HFFc6 (cell line): ENCODE measurements at regions not wholly inside any gene's neighbourhood (a gene's known extent, or its start where the extent isn't known, plus 50 kb on each side); places are given as distances from the start of the nearest gene placed in this dataset.

Source experiments
- DNase-seq: peaks from one replicate; pipeline ENCODE4 v3.0.0-alpha.2; 2018
- H3K27ac Mint-ChIP-seq: 2 replicates; pipeline ENCODE4 v1.8.0; 2020; ENCODE audit warnings: mild to moderate bottlenecking, mixed read lengths
- H3K27me3 Mint-ChIP-seq: 2 replicates; pipeline ENCODE4 v1.8.0; 2021; ENCODE audit warnings: mild to moderate bottlenecking, moderate library complexity, mixed read lengths; ENCODE audit not compliant: insufficient read depth
- H3K36me3 Mint-ChIP-seq: 2 replicates; pipeline ENCODE4 v1.8.0; 2021; ENCODE audit warnings: low read depth, mixed read lengths
- H3K4me1 Mint-ChIP-seq: 2 replicates; pipeline ENCODE4 v1.8.0; 2020; ENCODE audit warnings: low read depth, mixed read lengths
- H3K4me3 Mint-ChIP-seq: 2 replicates; pipeline ENCODE4 v1.8.0; 2020; ENCODE audit warnings: mild to moderate bottlenecking, moderate library complexity, mixed read lengths
- H3K9me3 Mint-ChIP-seq: 2 replicates; pipeline ENCODE4 v1.8.0; 2020; ENCODE audit warnings: mild to moderate bottlenecking, mixed read lengths
- TF ChIP-seq, protein P1 (sequence below): fragments of 200-600 bp; sonication (generic); IDR thresholded peaks from 2 replicates; pipeline ENCODE4 v1.5.0; 2021; ENCODE audit warnings: antibody characterized with exemption, mild to moderate bottlenecking

GRCh38 chr20:55583036-55583435 is 422.3 kb downstream of the CBLN4 start:
- Mint-ChIP-seq H3K4me1 (no peaks in the 10 kb centered on the region), H3K36me3 (no peaks in the 10 kb centered on the region), H3K27me3 (no peaks in the 10 kb centered on the region; the same call in 1 of the 2 replicates), H3K9me3 (peaks cover 39% of the 10 kb centered on the region), H3K27ac (no peak overlapping the region), H3K4me3 (no peak overlapping the region)
- TF ChIP-seq, protein P1, sequence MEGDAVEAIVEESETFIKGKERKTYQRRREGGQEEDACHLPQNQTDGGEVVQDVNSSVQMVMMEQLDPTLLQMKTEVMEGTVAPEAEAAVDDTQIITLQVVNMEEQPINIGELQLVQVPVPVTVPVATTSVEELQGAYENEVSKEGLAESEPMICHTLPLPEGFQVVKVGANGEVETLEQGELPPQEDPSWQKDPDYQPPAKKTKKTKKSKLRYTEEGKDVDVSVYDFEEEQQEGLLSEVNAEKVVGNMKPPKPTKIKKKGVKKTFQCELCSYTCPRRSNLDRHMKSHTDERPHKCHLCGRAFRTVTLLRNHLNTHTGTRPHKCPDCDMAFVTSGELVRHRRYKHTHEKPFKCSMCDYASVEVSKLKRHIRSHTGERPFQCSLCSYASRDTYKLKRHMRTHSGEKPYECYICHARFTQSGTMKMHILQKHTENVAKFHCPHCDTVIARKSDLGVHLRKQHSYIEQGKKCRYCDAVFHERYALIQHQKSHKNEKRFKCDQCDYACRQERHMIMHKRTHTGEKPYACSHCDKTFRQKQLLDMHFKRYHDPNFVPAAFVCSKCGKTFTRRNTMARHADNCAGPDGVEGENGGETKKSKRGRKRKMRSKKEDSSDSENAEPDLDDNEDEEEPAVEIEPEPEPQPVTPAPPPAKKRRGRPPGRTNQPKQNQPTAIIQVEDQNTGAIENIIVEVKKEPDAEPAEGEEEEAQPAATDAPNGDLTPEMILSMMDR, result no peak
- no peak for DNase-seq

DNA sequence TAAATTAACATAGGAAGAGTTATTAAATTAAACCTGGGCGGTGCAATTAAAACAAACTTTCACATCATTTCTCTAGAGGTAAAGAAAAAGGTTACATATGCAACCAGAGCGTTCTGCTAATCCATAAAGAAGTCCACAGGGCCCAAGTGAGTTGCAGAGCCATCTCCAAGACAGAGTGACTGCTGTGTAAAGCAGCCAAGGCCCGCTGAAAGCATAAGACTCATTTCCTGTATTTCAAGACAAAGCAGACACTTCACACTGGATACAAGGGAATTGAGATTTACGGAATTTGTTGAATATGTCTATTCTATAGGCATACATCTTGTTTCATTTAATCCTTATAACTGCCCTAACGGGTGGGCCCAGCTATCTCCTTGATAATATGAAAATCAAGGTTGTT is 422.8 kb downstream of the CBLN4 start:
- Mint-ChIP-seq H3K4me1 (no peaks in the 10 kb centered on the region), H3K9me3 (peaks cover 44% of the 10 kb centered on the region), H3K27ac (no peak overlapping the region), H3K27me3 (no peaks in the 10 kb centered on the region; the same call in 1 of the 2 replicates), H3K4me3 (no peak overlapping the region), H3K36me3 (no peaks in the 10 kb centered on the region)
- no peak for DNase-seq
- TF ChIP-seq, protein P1, result no peak

GRCh38 chr20:55581519-55581918 is 423.8 kb downstream of the CBLN4 start:
- H3K36me3 Mint-ChIP-seq, result no peaks in the 10 kb centered on the region
- H3K9me3 Mint-ChIP-seq, result peaks cover 36% of the 10 kb centered on the region
- H3K27me3 Mint-ChIP-seq, result no peaks in the 10 kb centered on the region; the same call in 1 of the 2 replicates
- TF ChIP-seq, protein P1, result no peak
- DNase-seq, result no peak
- no peaks in the 10 kb centered on the region for H3K4me1 Mint-ChIP-seq
- H3K4me3 Mint-ChIP-seq, result no peak overlapping the region
- H3K27ac Mint-ChIP-seq, result no peak overlapping the region

DNA sequence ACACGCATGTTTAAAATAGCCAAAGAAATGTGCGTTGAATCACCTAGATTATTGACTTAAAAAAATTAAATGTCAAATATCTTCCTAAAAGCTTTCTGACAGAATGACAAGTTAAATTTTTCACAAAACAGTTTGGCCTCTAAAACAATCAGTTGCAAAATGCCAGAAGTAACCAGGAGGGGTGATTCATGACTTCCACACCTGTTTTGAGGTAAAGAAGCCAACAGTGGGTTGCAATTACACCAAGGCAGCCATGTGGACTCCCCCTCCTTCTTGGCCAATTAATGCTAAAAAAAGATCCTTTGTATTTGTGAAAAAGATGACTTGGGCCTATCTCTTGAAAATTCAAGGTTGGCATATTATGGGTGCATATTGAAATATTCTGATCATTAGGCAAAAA is 424.8 kb downstream of the CBLN4 start:
- Mint-ChIP-seq H3K36me3 (no peaks in the 10 kb centered on the region), H3K9me3 (peaks cover 32% of the 10 kb centered on the region), H3K27me3 (no peaks in the 10 kb centered on the region; the same call in 1 of the 2 replicates), H3K4me1 (no peaks in the 10 kb centered on the region), H3K27ac (no peak overlapping the region), H3K4me3 (no peak overlapping the region)
- TF ChIP-seq, protein P1, result no peak
- DNase-seq, result no peak

DNA sequence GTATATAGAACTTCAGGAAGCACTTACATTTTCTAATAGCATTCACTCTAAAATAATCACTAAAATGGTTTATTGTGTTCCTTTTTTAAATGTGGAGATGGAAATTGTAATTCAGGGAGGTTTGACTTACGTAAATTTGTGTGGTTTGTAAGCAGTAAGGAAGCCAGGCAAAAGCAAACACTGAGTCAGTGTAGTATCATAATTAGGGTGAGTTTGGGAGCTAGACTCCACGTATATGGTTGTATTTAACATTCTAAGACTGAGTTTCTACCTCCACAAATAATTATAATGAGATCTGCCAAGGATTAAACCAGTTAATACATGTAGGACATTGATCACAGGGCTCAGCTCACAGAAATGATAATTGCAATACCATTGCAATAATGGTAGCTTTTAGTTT is 425.5 kb downstream of the CBLN4 start:
- no peak overlapping the region for H3K27ac Mint-ChIP-seq
- no peaks in the 10 kb centered on the region; the same call in 1 of the 2 replicates for H3K27me3 Mint-ChIP-seq
- no peak for DNase-seq
- TF ChIP-seq, protein P1, result no peak
- H3K36me3 Mint-ChIP-seq, result no peaks in the 10 kb centered on the region
- no peaks in the 10 kb centered on the region for H3K4me1 Mint-ChIP-seq
- no peak overlapping the region for H3K4me3 Mint-ChIP-seq
- peaks cover 29% of the 10 kb centered on the region for H3K9me3 Mint-ChIP-seq

- Mint-ChIP-seq H3K4me1 (no peaks in the 10 kb centered on the region), H3K9me3 (peaks cover 34% of the 10 kb centered on the region), H3K27ac (no peak overlapping the region), H3K27me3 (no peaks in the 10 kb centered on the region), H3K36me3 (no peaks in the 10 kb centered on the region), H3K4me3 (no peak overlapping the region)
- DNase-seq, result no peak
- TF ChIP-seq, protein P1, result no peak
These were observed 428.3 kb downstream of the CBLN4 start for GRCh38 chr20:55576981-55577380.
